ENCODE measurements at regions not wholly inside any gene's neighbourhood (a gene's known extent, or its start where the extent isn't known, plus 50 kb on each side); places are given as distances from the start of the nearest gene placed in this dataset.

DNA sequence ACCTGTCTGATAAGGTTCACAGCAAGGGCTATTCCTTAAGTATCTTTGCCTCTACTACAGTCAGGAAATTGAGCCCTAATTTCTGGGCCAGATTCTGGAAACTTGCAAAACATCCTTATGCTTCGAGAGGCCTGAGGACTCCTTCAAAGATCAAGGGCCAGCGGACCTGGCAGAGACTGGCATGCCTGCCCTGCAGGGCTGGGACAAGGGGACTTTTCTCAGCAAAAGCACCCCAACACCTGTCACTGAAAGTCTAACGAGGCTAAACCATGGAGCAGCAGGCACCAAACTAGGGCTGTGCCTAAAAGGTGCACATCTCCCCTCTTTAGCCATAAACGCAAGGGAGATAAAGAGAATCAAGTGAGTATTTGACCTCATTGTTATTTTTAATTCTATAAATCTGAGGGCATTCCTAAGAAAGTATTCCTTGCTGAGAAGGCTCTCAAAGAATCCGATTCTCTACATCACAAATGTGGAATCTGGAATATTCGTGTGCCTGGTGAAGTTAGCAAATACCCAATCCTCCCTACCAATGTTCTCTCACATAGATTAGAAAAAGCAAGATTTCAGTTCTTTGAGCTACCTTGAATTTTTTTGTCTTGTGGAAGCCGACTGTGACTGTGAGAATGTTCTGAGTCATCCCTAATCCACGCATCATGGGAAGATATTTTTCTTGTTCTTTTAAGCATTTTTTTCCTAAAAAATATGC lies 328.2 kb upstream of the NOVA1 start:
- no peak for DNase-seq (ENCODE audit: low read depth)

DNA sequence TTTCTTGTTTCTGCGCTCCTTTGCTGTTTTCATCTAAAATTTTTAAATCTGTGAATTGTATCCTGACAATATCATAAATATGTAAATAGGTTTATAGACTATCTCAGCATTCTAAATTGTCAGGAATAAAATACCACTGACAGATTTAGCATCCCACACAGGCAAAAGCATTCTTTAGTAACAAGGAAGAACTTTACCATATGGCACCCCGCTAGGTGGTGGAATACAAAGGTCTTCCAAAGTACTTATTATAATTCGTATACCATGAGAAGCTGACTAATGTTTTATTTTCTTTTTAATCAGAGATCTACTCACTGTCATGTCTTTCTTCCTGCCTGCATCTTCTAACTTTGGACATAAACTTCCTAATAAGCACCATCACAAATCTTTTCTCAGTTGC lies 328.8 kb upstream of the NOVA1 start:
- no peak for DNase-seq (ENCODE audit: low read depth)

GRCh38 chr14:26928019-26928418 lies 330.2 kb upstream of the NOVA1 start:
- no peak for DNase-seq (ENCODE audit: low read depth)

DNA sequence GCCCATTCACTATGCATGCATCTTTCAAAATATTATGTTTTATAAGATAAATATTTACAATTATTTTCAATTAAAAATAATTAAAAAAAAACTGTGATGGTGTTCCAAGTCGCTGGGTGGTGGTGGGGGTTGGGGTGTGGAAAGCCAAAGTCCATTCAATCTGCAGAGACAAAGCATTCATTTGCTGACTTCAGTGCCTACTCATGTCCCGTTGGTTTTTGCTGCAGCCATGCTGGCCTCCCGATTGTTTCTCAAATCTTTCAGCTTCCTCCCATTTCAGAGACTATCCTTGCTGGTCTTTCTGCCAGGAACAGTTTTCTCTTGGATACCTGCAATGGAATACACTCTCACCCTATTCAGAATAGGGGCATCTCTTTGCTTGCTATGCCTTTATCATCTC lies 331.5 kb upstream of the NOVA1 start:
- DNase-seq (ENCODE audit: low read depth), result no peak

GRCh38 chr14:26930576-26930975 lies 332.7 kb upstream of the NOVA1 start:
- DNase-seq (ENCODE audit: low read depth), result no peak

DNA sequence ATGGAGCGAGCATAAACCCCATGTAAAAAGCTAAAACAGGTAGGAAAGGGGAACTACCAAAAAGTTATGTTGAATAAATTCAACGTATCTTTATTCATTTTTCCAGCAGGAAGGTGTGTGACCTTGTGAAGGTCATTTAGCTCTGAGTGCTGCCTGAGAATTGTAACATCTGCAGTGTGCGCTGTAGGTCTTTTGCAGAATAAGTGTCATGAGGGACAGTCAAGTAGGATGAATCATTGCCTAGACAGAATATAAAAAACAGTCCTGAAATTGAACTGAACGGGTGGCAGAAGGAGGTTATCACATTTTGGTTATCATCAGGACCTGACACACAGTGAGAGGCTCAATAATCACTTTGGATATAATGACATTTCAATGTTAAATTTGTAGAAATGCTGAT lies 334.8 kb upstream of the NOVA1 start:
- no peak for DNase-seq (ENCODE audit: low read depth)

GRCh38 chr14:26933431-26933830 lies 335.6 kb upstream of the NOVA1 start:
- DNase-seq (ENCODE audit: low read depth), result no peak

GRCh38 chr14:26934151-26934550 lies 336.3 kb upstream of the NOVA1 start:
- DNase-seq (ENCODE audit: low read depth), result no peak

DNA sequence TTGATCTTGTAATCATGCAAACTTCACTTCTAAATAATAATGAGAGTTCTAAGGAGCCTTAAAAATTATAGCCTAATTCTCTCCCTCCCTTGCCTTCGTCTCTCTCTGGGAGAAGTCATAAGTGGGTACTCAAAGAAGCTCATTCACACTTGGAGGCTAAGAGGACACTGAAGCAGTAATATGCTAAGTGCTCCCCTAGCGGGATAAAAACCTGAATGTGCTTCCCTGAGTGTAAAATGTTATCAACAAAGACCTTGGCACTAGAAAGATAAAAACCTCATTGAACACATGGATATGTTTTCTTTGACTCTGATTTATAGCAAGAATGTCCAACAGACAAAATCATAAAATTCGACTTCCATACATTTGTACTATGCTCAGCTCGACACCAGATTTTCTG lies 337.9 kb upstream of the NOVA1 start:
- no peak for DNase-seq (ENCODE audit: low read depth)

- DNase-seq (ENCODE audit: low read depth), result no peak
Observed at GRCh38 chr14:26938054-26938453, 340.2 kb upstream of the NOVA1 start.

DNA sequence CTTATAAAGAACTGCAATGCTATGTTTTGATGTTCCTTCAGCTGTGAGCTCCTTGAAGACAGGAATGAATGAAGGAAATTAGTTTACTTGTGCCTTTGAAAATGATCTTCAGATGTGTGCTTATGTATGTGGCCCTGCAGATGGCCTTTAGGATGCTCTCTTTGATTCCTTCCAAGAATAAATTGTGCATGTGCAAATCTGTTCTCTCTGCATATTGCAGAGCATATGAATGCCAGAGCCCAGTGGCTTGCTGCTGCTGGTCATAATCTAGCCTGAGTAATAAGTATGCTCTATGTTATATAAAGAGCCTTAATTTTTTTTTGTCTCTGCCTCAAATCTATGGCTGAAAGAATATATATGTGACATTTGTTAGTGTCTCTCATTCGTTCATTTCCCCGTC lies 341.9 kb upstream of the NOVA1 start:
- DNase-seq (ENCODE audit: low read depth), result no peak

DNA sequence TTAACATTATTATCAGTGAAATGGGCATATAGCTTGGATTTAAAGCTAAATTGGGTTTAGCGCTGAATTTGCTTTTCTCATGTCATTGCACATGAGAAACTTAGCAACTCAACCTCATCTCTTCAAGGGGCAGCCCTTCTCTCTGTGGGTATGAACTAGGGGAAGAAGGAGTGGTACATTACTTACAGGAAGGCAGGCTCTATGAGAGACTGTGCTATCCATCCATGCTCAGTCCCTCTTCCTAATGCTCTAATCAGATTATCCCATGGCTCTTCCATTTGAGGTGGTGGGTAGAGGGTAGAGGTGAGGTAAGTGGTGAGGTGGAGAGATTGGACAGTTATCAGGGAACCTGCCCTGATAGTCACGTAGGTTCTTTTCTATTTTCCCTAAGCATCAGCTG lies 343.7 kb upstream of the NOVA1 start:
- no peak for DNase-seq (ENCODE audit: low read depth)

GRCh38 chr14:26947265-26947664 lies 349.4 kb upstream of the NOVA1 start:
- DNase-seq (ENCODE audit: low read depth), result no peak

GRCh38 chr14:26959437-26959836 lies 361.6 kb upstream of the NOVA1 start:
- DNase-seq (ENCODE audit: low read depth), result no peak

GRCh38 chr14:26959972-26960660 lies 362.3 kb upstream of the NOVA1 start:
- no peak for DNase-seq (ENCODE audit: low read depth)

GRCh38 chr14:26963711-26964110 lies 365.9 kb upstream of the NOVA1 start:
- no peak for DNase-seq (ENCODE audit: low read depth)

- DNase-seq (ENCODE audit: low read depth), result no peak
Observed at GRCh38 chr14:26965490-26965889, 367.7 kb upstream of the NOVA1 start.

- no peak for DNase-seq (ENCODE audit: low read depth)
Observed at GRCh38 chr14:26966908-26967307, 369.1 kb upstream of the NOVA1 start.

DNA sequence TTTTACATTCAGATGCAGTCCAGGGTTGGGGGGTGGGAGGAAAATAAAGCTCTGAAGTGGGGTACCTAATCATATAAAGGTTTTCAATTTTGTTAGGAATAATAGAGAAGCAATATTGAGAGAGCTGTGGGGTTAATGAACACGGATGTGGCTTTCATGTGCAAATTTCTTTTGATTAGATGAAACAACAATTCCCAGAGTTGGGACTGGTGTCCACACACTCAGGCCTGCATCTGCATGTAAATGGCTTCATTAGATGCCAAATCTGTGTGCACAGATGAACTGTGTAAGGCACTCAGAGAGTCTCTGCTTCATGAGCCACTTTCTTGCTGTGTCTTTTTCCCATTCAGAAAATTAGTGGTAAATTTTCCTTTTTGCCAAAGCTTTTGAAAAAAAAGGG lies 377.1 kb upstream of the NOVA1 start:
- no peak for DNase-seq (ENCODE audit: low read depth)

DNA sequence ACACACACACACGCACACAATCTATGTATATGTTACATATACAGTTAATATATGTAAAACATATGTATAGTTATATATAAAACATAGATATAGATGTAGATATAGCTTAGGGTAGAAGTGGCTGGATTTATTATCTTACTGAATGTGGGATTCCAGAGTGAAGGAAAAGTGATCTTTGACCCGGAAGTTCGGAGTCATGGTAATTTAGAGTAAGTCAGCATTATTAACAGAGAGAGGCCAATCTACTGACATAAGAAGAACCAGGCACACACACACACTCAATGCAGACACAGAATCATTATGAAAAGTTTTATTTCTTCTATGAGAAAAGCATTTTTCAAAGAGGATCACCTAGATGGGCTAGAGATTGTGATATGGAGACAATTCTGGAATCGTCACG lies 384.2 kb upstream of the NOVA1 start:
- DNase-seq (ENCODE audit: low read depth), result no peak

DNA sequence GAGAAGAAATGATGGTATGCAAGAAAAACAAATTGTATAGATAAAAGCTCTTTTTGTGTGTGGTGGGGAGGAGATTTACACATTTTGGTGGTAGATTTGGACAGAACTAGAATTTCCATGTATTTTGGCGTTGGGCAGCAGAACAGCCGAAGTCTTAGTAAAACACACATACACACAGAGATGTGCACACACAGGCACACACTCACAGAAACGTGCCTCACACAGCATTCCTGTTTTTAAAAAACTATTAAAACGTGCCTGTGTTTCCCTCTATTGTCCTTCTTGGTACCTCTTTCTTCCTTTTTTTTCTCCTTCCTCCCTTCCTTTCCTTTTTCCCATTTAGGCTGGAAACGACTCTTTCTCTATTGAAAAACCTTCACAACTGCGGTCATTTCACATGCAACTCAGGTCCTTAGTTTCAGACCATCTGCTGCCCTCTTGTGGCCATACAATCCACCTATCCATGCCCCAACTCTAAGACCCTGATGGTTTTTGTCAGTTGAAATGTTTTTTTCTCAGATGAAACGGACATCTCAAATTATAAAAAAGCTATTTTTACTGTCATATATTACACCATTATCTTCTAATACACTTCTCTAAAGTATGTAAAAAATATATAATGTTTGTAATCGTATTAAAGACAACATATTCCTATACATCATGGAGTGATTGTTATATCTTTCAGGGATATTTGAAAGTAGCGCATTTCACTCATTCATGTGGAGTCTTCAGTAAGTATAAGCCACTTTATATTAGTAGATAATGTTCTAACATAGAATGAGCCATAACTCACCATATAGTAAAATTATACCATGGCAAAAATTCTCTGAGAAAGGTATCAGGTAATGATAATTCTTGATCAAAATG lies 386.7 kb upstream of the NOVA1 start:
- DNase-seq (ENCODE audit: low read depth), result peak; percentile 69

- no peak for DNase-seq (ENCODE audit: low read depth)
Observed at GRCh38 chr14:26987744-26988363, 390.0 kb upstream of the NOVA1 start.
